Neuronal stem cell (in vitro differentiated cells): ENCODE measurements at regions not wholly inside any gene's neighbourhood (a gene's known extent, or its start where the extent isn't known, plus 50 kb on each side); places are given as distances from the start of the nearest gene placed in this dataset.

Experiments used
- DNase-seq: peaks from one replicate; pipeline ENCODE4 v3.0.0-alpha.2; 2013; ENCODE audit warnings: low spot score
- H2AFZ ChIP-seq: one replicate; pipeline ENCODE4 v1.6.1; 2013; ENCODE audit warnings: mild to moderate bottlenecking, low read length, inconsistent platforms
- H2AK5ac ChIP-seq: 2 replicates; pipeline ENCODE4 v1.6.1; 2013; ENCODE audit warnings: low read depth, mild to moderate bottlenecking, inconsistent platforms, low read length, moderate library complexity, mixed read lengths
- H2BK120ac ChIP-seq: 2 replicates; pipeline ENCODE4 v1.6.1; 2013; ENCODE audit warnings: low read depth, mild to moderate bottlenecking, inconsistent platforms, low read length, moderate library complexity, mixed read lengths
- H2BK12ac ChIP-seq: one replicate; pipeline ENCODE4 v1.6.1; 2013; ENCODE audit warnings: low read length, inconsistent platforms
- H2BK15ac ChIP-seq: 2 replicates; pipeline ENCODE4 v1.6.1; 2013; ENCODE audit warnings: mild to moderate bottlenecking, low read length, inconsistent platforms, mixed read lengths
- H2BK5ac ChIP-seq: one replicate; pipeline ENCODE4 v1.6.1; 2013; ENCODE audit warnings: inconsistent platforms, mild to moderate bottlenecking, low read length, moderate library complexity
- H3K14ac ChIP-seq: one replicate; pipeline ENCODE4 v1.6.1; 2013; ENCODE audit warnings: low read length, inconsistent platforms
- H3K18ac ChIP-seq: 2 replicates; pipeline ENCODE4 v1.6.1; 2013; ENCODE audit warnings: low read length, inconsistent platforms
- H3K23ac ChIP-seq: 2 replicates; pipeline ENCODE4 v1.6.1; 2013; ENCODE audit warnings: low read depth, mild to moderate bottlenecking, mixed read lengths, low read length, inconsistent platforms; ENCODE audit not compliant: poor library complexity
- H3K27ac ChIP-seq: replicated peaks from 3 replicates; pipeline ENCODE4 v1.5.1; 2013; ENCODE audit warnings: low read length, inconsistent platforms
- H3K27me3 ChIP-seq, 3 experiments: 2 replicates each; pipeline ENCODE4 v1.6.1; 2013; ENCODE audit warnings: low read length in 3 of 3, mild to moderate bottlenecking in 2 of 3, inconsistent platforms in 1 of 3, low read depth in 1 of 3, mixed read lengths in 1 of 3, moderate library complexity in 1 of 3; ENCODE audit not compliant: control insufficient read depth in 3 of 3, insufficient read depth in 3 of 3
- H3K36me3 ChIP-seq, 2 donors: replicated peaks in 1 of 2; 2 replicates each; pipeline ENCODE4 v1.6.1; 2013; ENCODE audit warnings: low read length in 2 of 2; ENCODE audit not compliant: control insufficient read depth in 2 of 2, insufficient read depth in 2 of 2
- H3K4ac ChIP-seq: 2 replicates; pipeline ENCODE4 v1.6.1; 2013; ENCODE audit warnings: inconsistent platforms, mild to moderate bottlenecking, low read length, moderate library complexity
- H3K4me1 ChIP-seq, 2 donors: 1 replicate in 1 of 2; 2 replicates in 1 of 2; pipeline ENCODE4 v1.6.1; 2013; ENCODE audit warnings: low read length in 2 of 2, low read depth in 1 of 2; ENCODE audit not compliant: control insufficient read depth in 2 of 2, insufficient read depth in 1 of 2
- H3K4me2 ChIP-seq: one replicate; pipeline ENCODE4 v1.6.1; 2013; ENCODE audit warnings: mild to moderate bottlenecking, low read length, inconsistent platforms; ENCODE audit not compliant: insufficient read depth, poor library complexity, severe bottlenecking
- H3K4me3 ChIP-seq, 2 donors: 2 replicates each; pipeline ENCODE4 v1.5.1; 2013; ENCODE audit warnings: low read length in 2 of 2, mild to moderate bottlenecking in 2 of 2, inconsistent platforms in 1 of 2, moderate library complexity in 1 of 2
- H3K79me1 ChIP-seq: one replicate; pipeline ENCODE4 v1.6.1; 2013; ENCODE audit warnings: low read depth, mild to moderate bottlenecking, inconsistent platforms, low read length, moderate library complexity
- H3K9ac ChIP-seq: one replicate; pipeline ENCODE4 v1.6.1; 2013; ENCODE audit warnings: mild to moderate bottlenecking, low read depth, low read length, inconsistent platforms; ENCODE audit not compliant: poor library complexity
- H3K9me3 ChIP-seq, 2 donors: replicated peaks in 1 of 2; 2 replicates each; pipeline versions ENCODE3 to v1.6.1; 2013; ENCODE audit warnings: low read length in 2 of 2, mild to moderate bottlenecking in 2 of 2, inconsistent platforms in 1 of 2, low read depth in 1 of 2, mixed read lengths in 1 of 2, moderate library complexity in 1 of 2; ENCODE audit not compliant: control insufficient read depth in 2 of 2, insufficient read depth in 1 of 2
- H4K8ac ChIP-seq: one replicate; pipeline ENCODE4 v1.6.1; 2013; ENCODE audit warnings: low read depth, mild to moderate bottlenecking, inconsistent platforms, low read length, moderate library complexity
- H4K91ac ChIP-seq: one replicate; pipeline ENCODE4 v1.6.1; 2013; ENCODE audit warnings: low read length, low read depth, mild to moderate bottlenecking, inconsistent platforms; ENCODE audit not compliant: poor library complexity
- WGBS, 2 donors: extraction: QIAGEN DNeasy Blood & Tissue Kit; methylation state at CpG; one replicate each; pipeline ENCODE4 v1.1.7; 2013; ENCODE audit warnings: missing lambda C conversion rate in 2 of 2, mixed read lengths in 1 of 2; ENCODE audit not compliant: insufficient read length in 2 of 2, insufficient replicate concordance in 1 of 2; ENCODE audit errors: extremely low coverage in 2 of 2; 5-methylcytosine and 5-hydroxymethylcytosine counted together

GRCh38 chr9:115980502-115980901, 173.1 kb upstream of the PAPPA start:
- H3K36me3 ChIP-seq, result no peaks in the 10 kb centered on the region
- H4K91ac ChIP-seq, result no peak overlapping the region
- H2BK5ac ChIP-seq, result no peak overlapping the region
- H3K27ac ChIP-seq, result no peak overlapping the region
- no peak overlapping the region for H3K23ac ChIP-seq
- H4K8ac ChIP-seq, result no peak overlapping the region
- H3K79me1 ChIP-seq, result no peaks in the 10 kb centered on the region
- no peaks in the 10 kb centered on the region for H3K9me3 ChIP-seq
- no peak overlapping the region for H2AK5ac ChIP-seq
- no peak overlapping the region for H3K4ac ChIP-seq
- H3K4me3 ChIP-seq, result no peak overlapping the region
- no peak overlapping the region for H3K18ac ChIP-seq
- no peak overlapping the region for H2AFZ ChIP-seq
- peaks cover 0 to 2% of the 10 kb centered on the region in 2 donors for H3K4me1 ChIP-seq
- no peak overlapping the region for H3K14ac ChIP-seq
- WGBS, 2 donors, result no CpG with 5 or more reads among the region's 1 CpG
- no peak overlapping the region for H2BK12ac ChIP-seq
- no peak overlapping the region for H2BK15ac ChIP-seq
- no peak for DNase-seq
- no peak overlapping the region for H3K9ac ChIP-seq
- no peak overlapping the region for H2BK120ac ChIP-seq
- H3K4me2 ChIP-seq, result no peak overlapping the region
- no peaks in the 10 kb centered on the region for H3K27me3 ChIP-seq

GRCh38 chr9:115980976-115981375, 172.6 kb upstream of the PAPPA start:
- DNase-seq, result no peak
- Histone ChIP-seq H3K4me2 (no peak overlapping the region), H4K8ac (no peak overlapping the region), H2BK120ac (no peak overlapping the region), H3K23ac (no peak overlapping the region), H2BK12ac (no peak overlapping the region), H3K14ac (no peak overlapping the region), H3K18ac (no peak overlapping the region), H3K79me1 (no peaks in the 10 kb centered on the region), H2BK15ac (no peak overlapping the region), H3K4me3 (no peak overlapping the region), H3K9me3 (no peaks in the 10 kb centered on the region), H3K4me1 (peaks cover 0 to 2% of the 10 kb centered on the region in 2 donors), H3K27ac (no peak overlapping the region), H3K9ac (no peak overlapping the region), H2AK5ac (no peak overlapping the region), H2AFZ (no peak overlapping the region), H2BK5ac (no peak overlapping the region), H3K36me3 (no peaks in the 10 kb centered on the region), H3K4ac (no peak overlapping the region), H4K91ac (no peak overlapping the region), H3K27me3 (no peaks in the 10 kb centered on the region)
- WGBS, 2 donors, result no CpG with 5 or more reads among the region's 4 CpGs

GRCh38 chr9:115983366-115983765, 170.2 kb upstream of the PAPPA start:
- no peak overlapping the region for H4K8ac ChIP-seq
- no peaks in the 10 kb centered on the region for H3K36me3 ChIP-seq
- no peak overlapping the region for H3K4ac ChIP-seq
- H3K79me1 ChIP-seq, result no peaks in the 10 kb centered on the region
- H3K4me2 ChIP-seq, result no peak overlapping the region
- H3K14ac ChIP-seq, result no peak overlapping the region
- H2BK5ac ChIP-seq, result no peak overlapping the region
- no CpG with 5 or more reads among the region's 6 CpGs for WGBS, 2 donors
- H2AK5ac ChIP-seq, result no peak overlapping the region
- DNase-seq, result no peak
- no peak overlapping the region for H3K18ac ChIP-seq
- no peak overlapping the region for H2BK120ac ChIP-seq
- no peak overlapping the region for H3K9ac ChIP-seq
- no peak overlapping the region for H3K4me3 ChIP-seq
- H3K4me1 ChIP-seq, result no peaks in the 10 kb centered on the region
- H2BK15ac ChIP-seq, result no peak overlapping the region
- no peaks in the 10 kb centered on the region for H3K9me3 ChIP-seq
- no peak overlapping the region for H3K27ac ChIP-seq
- no peak overlapping the region for H3K23ac ChIP-seq
- no peak overlapping the region for H2AFZ ChIP-seq
- no peak overlapping the region for H2BK12ac ChIP-seq
- H3K27me3 ChIP-seq, result no peaks in the 10 kb centered on the region
- no peak overlapping the region for H4K91ac ChIP-seq

- H3K27me3 ChIP-seq, result no peaks in the 10 kb centered on the region
- H3K18ac ChIP-seq, result no peak overlapping the region
- H4K91ac ChIP-seq, result no peak overlapping the region
- no peaks in the 10 kb centered on the region for H3K36me3 ChIP-seq
- no peaks in the 10 kb centered on the region for H3K4me1 ChIP-seq
- WGBS, 2 donors, result no CpG with 5 or more reads among the region's 1 CpG
- no peak overlapping the region for H2BK120ac ChIP-seq
- H3K4me2 ChIP-seq, result no peak overlapping the region
- H4K8ac ChIP-seq, result no peak overlapping the region
- no peaks in the 10 kb centered on the region for H3K79me1 ChIP-seq
- no peak overlapping the region for H2BK12ac ChIP-seq
- H3K9ac ChIP-seq, result no peak overlapping the region
- no peak overlapping the region for H3K4me3 ChIP-seq
- no peak for DNase-seq
- H3K14ac ChIP-seq, result no peak overlapping the region
- H2BK5ac ChIP-seq, result no peak overlapping the region
- no peak overlapping the region for H2AFZ ChIP-seq
- H3K27ac ChIP-seq, result no peak overlapping the region
- H3K9me3 ChIP-seq, result no peaks in the 10 kb centered on the region
- no peak overlapping the region for H3K4ac ChIP-seq
- H2AK5ac ChIP-seq, result no peak overlapping the region
- no peak overlapping the region for H2BK15ac ChIP-seq
- no peak overlapping the region for H3K23ac ChIP-seq
These were observed 167.9 kb upstream of the PAPPA start for GRCh38 chr9:115985657-115986056.
